ENCODE measurements at regions not wholly inside any gene's neighbourhood (a gene's known extent, or its start where the extent isn't known, plus 50 kb on each side); places are given as distances from the start of the nearest gene placed in this dataset.

- no peak for DNase-seq
These were observed 613.9 kb downstream of the TECRL start for GRCh38 chr4:63795301-63795700.

DNA sequence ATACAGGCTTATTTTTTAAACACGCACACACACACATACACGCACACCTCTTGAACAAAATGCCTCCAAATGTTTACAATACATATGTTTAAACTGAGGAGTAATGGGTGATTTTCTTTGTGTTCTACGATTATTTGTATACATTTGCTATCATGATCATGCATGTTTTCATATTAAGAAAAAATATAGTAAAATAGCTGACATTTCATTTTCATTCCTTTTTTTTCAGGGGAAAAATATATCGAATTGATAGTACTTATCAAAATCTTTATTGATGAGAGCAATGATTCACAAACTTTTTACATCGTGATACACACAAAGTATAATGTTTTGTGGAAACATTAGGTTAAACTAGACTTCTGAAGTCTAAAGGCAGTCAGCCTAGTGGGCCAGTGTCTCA lies 618.9 kb downstream of the TECRL start:
- no peak for DNase-seq

DNA sequence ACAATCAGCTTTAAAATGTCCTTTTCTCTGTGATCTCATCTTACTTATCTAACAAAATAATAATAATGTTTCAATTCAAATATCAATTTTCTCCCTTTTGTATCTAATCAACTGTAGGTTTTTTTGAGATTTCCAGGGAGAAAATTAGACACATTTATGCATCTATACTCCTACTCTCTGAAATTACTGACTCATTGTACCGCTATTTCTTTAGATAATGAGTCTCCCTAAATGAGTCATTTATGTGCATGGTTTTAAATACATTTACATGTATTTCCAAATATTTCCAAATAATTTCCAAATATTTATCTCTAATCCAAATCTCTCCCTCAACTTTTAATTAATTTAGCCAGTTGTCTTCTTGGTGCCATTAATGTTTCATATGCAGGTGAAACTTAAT lies 621.0 kb downstream of the TECRL start:
- DNase-seq = no peak

DNA sequence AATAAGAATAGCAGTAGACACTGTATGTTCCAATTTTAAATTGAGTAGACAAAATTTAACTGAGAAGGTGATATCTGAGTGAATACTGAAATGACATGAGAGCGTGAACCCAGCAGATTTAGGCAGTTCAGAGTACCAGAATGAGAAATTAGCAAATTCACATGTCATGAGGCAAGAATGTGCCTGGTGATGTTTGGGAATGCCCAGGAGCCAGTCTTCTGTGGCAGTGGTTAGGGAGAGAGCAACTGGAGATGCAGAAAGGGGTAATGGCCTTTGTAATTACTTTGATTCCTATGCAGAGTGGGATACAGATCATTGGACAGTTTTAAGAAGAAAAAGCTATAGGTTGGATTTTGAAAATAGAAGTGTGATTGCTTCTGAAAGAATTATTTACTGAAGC lies 621.9 kb downstream of the TECRL start:
- DNase-seq = no peak

DNA sequence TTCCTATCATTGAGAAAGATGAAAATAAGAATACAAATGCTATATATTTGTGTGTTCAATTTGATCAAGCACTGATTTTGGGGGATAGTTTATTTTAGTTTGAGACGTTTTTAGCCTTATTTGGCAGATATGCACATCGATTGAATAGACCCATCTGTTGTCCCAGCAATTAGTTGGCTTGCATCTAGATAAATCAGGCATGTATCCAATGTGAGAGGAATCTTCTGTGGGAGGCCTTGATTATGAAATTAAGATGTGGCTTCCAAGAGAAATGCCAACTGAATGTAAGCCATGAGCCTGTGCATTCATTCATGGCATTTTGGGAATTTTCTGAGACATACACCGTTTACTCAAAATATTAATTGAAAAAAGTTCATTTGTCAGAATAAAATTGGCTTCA lies 623.1 kb downstream of the TECRL start:
- DNase-seq = no peak

- DNase-seq = no peak
These were observed 624.4 kb downstream of the TECRL start for GRCh38 chr4:63784822-63785221.

DNA sequence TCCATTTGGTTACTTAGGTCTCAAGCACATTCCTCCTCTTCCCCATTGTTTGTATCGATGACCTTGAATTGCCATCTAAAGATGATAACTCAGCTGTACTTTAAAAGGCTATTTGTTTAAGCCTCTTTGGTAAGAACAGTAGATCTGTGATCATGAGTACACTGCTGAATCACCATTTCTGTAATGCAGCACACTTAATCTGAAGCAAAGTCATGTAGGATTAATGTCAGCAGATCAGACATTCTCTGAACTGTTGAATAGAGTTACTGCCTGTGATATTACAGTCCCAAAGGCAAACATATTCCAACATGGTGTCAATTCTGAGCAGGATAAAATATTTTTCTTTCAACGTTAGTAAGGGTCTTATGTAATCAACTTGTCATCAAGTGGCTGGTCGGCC lies 631.6 kb downstream of the TECRL start:
- no peak for DNase-seq

DNA sequence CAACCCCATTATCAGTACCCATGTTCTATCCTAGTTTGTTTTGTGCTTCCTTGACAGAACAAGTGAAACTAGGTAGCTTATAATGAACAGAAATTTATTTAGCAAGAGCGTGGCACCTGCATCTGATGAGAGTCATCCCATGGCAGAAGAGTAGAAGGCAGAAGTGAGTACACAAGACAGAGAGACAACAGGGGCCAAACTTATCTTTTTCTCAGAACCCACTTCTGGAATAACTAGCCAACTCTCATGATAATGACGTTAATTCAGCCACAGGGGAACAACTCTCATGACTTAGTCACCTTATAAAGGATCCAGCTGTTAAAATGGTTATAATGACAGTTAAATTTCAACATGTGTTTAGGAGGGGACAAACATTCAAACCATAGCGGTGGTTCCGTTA lies 644.9 kb downstream of the TECRL start:
- no peak for DNase-seq

DNA sequence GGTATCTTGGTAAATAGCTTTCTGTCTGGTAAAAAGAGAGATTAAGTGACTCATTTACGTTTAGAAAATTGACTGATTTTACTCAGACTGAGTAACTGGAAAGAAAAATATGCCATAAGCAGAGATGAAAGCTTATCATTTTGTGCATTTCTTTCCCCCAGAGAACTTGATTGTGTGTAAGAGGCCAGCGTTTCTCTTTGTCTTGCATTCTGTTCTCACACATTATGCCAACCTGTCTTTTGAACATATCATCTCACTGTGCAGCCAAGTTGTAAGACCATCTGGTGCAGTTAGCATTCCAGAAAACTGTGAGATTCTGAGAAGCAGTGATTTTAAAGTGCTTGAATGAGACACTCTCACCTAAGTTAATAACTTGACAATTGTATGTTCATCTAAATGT lies 651.3 kb downstream of the TECRL start:
- no peak for DNase-seq

DNA sequence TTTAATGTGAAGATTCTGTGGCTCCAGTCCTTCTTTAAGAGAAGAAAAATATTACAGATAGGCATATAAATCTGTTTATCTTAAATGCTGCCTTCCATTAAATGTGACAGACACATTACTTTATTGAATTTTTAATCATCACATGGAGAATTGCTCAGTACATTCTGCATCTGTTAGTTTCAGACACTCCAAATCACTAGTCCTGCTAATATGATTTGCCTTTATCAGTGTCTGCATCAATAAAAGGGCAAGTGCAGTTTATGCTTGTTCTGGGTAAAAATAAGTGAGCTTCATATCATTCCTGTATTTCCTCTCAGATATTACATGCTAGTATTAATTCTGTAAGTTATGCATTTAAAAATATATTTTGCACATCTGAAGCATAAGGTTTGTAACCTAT lies 666.4 kb downstream of the TECRL start:
- DNase-seq = no peak

- DNase-seq = no peak
These were observed 679.7 kb downstream of the TECRL start for GRCh38 chr4:63729519-63729918.

DNA sequence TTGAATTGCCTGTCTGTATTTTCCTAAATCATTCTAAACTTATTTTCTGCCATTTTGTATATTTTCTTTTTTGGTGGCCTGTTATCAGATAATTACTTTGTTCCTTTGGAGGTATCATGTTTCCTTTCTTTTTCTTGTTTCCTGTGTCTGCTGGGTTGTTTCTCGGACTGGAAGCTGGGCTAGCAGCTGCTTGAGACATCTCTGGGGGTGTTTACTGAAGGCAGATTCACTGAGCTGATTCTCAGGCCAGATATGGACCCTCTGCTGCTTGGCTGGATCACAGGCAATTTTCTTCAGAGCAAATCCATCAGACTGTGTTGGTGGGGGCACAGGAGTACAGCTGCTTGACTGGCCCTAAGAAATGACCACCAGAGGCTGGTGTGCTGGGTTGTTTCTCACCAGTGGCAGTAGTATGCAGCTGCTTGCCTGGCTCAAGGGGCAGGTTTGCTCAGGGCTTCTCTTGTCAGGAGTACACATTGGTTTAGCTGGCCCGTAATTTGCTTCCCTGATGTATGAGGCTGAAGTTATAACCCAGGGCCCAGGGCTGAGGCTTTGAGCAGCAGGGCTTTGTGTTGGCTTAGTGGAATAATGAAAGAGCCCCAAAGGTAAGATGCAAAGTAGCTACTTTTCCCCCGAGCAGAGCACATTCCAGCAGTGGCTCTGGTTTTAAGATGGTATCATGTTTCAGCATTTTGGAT lies 680.6 kb downstream of the TECRL start:
- DNase-seq = no peak

- DNase-seq = no peak
These were observed 691.9 kb downstream of the TECRL start for GRCh38 chr4:63717384-63717783.

GRCh38 chr4:63708661-63709060 lies 700.6 kb downstream of the TECRL start:
- no peak for DNase-seq

DNA sequence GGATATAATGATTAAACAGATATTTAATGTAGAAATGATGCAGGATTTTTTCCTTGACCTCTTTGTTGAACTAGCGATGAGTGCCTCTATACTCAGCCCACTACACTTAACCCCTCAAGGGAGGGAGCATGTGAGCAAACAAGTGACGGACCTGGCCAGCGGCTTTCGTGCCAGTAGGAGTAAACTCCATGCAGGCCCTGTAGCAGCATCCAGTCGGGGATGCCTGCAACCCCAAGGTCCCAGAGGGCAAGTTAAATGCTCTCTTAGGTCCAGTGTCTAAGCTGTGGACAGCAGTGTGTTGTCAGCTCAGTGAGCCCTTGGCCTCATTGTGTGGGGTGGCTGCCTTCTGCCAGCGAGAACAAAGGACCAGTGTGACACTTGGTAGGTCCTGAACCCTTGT lies 708.7 kb downstream of the TECRL start:
- no peak for DNase-seq

DNA sequence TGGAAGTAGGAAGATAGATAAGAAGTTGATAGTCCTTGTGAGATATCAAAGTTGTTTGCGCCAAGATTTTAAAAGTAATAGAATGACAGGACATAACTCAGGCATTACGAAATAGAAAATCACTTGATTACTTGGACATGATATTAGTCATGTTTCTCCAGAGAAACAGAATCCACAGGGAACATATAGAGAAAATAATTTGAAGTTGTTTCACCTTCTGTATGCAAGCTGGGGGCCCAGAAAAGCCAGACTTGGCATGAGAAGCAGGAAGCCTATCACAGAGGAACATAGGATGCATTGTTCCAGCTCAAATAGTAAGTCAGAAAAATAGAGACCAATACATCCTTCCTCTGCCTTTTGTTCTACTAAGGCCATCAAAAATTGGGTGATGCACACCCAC lies 715.9 kb downstream of the TECRL start:
- DNase-seq = no peak

DNA sequence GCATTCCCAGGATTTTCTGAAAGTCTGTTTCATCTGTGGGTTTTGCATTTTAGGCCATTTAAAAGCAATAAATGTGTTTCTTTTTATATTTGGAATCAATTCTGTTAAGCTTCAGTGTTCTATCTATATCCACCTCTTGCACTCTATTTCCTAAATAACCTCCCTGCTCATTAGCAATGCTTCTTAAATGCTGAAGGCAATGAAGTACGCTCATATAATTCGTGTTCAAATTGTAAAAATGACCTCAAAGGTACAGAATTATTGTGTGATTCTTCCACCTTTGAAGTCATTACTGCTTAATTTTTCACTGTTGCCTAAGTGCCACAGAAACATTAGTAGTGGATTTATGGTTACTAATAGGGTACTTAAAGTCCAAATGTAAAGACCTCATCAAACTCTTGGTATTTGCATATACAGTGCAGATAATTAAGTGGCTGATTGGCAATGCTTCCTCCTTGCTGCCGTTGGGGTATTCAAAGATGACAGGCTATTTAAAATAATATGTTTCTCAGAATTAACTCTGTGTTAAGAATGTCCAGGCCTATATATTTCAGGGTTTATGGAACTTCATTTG lies 730.8 kb downstream of the TECRL start:
- no peak for DNase-seq

DNA sequence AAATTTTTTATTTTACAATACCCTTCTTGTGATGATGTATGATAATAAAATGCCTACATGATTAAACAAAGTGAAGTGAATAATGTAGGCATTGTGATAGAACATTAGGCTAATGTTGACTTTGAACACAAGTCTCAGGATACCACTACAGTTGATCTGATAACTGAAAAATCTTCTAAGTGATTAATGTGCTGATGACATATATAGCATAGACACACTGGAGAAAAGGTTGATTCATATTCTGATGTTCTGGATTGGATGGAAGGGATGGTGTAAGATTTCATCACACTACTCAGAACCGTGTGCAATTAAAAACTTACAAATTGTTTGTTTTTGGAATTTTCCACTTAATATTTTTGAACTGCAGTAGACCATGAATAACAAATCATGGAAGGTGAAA lies 738.5 kb downstream of the TECRL start:
- DNase-seq = no peak

DNA sequence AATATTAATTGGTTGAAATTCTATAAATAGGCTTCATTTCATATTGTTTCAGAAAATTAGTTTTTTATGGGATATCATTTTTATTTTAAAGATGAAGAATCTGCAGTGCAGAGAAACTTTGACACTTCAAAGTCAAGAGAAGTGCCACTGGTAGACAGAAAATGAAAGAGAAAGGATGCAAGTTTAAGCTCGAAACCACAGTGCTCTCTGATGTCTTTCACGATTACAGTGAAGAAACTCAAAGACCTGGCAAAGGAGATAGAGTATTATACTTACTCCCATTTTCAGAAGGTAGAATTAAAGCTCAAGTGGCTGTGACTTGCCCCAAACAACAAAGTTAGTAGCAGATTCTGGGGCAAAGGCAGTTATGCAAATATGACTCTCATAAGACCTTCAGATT lies 745.4 kb downstream of the TECRL start:
- DNase-seq = no peak

DNA sequence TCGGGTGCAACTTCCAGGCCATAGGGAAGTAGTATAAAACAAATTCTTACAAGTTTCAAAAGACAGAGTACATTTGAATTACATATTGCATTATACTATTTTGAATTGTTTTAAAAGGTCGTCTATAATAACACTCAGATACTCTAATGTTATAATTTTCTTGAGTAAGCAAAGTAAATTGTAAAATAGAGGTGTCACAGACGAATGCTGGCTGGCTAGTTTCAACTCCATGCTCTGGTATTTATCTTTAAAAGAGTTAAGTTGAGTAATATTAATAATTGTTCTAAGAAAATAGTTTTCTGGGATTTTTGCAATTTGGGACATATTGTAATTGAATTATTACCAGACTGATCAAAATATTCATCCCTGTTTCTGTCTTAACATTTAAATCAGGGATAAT lies 764.9 kb downstream of the TECRL start:
- no peak for DNase-seq

DNA sequence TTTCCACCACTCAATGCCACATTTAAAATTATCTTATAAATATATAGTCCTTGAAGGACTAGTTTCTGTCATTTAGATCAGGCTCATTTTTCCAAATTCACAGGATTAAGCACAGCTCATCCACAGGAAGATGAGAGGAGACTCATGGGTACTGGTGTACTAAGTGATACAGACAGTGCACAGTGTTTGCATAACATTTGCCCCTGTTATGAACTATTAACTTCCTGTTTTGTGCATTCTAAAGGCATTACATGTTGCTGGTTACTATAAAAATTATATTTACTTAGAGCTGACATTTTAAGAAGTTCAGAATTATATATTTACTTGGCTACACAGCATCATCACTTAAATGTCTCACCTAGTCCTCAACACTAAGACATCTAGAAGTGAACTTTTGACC lies 772.0 kb downstream of the TECRL start:
- no peak for DNase-seq

DNA sequence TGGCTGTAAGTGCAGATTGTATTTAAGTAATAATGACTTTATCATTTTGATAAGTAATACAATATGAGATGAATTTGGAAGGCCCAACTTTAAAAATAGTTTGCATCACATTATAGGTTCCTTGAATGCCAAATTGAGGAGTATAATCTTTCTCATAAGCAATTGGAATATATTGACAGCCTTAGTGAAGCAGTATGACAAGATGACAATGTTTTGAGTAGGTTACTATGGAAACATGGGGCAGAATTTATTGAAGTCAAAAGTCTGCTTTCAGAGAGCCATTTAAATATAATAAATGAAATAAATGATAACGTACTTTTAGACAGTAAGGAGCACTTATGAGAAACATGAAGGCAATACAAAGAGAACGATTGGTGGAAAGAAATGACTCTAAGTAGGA lies 776.4 kb downstream of the TECRL start:
- no peak for DNase-seq

- no peak for DNase-seq
These were observed 789.0 kb downstream of the TECRL start for GRCh38 chr4:63620271-63620670.

GRCh38 chr4:63619771-63620170 lies 789.5 kb downstream of the TECRL start:
- no peak for DNase-seq
